H9 (cell line): ENCODE measurements at regions not wholly inside any gene's neighbourhood (a gene's known extent, or its start where the extent isn't known, plus 50 kb on each side); places are given as distances from the start of the nearest gene placed in this dataset.
A peak's percentile ranks its signal among the peaks of the same experiment; 100 is the strongest.

Experiments
- DNase-seq: peaks from one replicate; pipeline ENCODE4 v3.0.0-alpha.2; 2017
- H2AFZ ChIP-seq: one replicate; pipeline ENCODE4 v1.6.1; 2013; ENCODE audit warnings: mild to moderate bottlenecking, low read length, control low read depth, moderate library complexity
- H2AK5ac ChIP-seq: 2 replicates; pipeline ENCODE4 v1.6.1; 2013; ENCODE audit warnings: low read length, control low read depth, mixed read lengths; ENCODE audit not compliant: insufficient read length
- H2BK120ac ChIP-seq: one replicate; pipeline ENCODE4 v1.6.1; 2013; ENCODE audit warnings: low read depth, mild to moderate bottlenecking, low read length, control low read depth, inconsistent platforms; ENCODE audit not compliant: poor library complexity, severe bottlenecking
- H2BK12ac ChIP-seq: 2 replicates; pipeline ENCODE4 v1.6.1; 2013; ENCODE audit warnings: low read length, control low read depth, mixed read lengths, low read depth; ENCODE audit not compliant: insufficient read length
- H2BK15ac ChIP-seq: 2 replicates; pipeline ENCODE4 v1.6.1; 2013; ENCODE audit warnings: low read depth, low read length, control low read depth
- H2BK20ac ChIP-seq: one replicate; pipeline ENCODE4 v1.6.1; 2013; ENCODE audit warnings: low read depth, mild to moderate bottlenecking, low read length, control low read depth, inconsistent platforms; ENCODE audit not compliant: poor library complexity, severe bottlenecking
- H2BK5ac ChIP-seq: 2 replicates; pipeline ENCODE4 v1.6.1; 2013; ENCODE audit warnings: low read length, control low read depth, mixed read lengths; ENCODE audit not compliant: insufficient read length
- H3K14ac ChIP-seq: 2 replicates; pipeline ENCODE4 v1.6.1; 2013; ENCODE audit warnings: low read length, control low read depth; ENCODE audit not compliant: insufficient read depth
- H3K18ac ChIP-seq: 2 replicates; pipeline ENCODE4 v1.6.1; 2013; ENCODE audit warnings: low read depth, mild to moderate bottlenecking, mixed read lengths, low read length, control low read depth; ENCODE audit not compliant: insufficient read length
- H3K23ac ChIP-seq: 2 replicates; pipeline ENCODE4 v1.6.1; 2013; ENCODE audit warnings: low read length, control low read depth, mixed read lengths, low read depth; ENCODE audit not compliant: insufficient read length
- H3K23me2 ChIP-seq: 2 replicates; pipeline ENCODE4 v1.6.1; 2013; ENCODE audit warnings: low read depth, mild to moderate bottlenecking, mixed read lengths, low read length, control low read depth; ENCODE audit not compliant: insufficient read length, poor library complexity, severe bottlenecking
- H3K27ac ChIP-seq: 2 replicates; pipeline ENCODE4 v1.5.1; 2013; ENCODE audit warnings: low read length, control low read depth, mixed read lengths, low read depth; ENCODE audit not compliant: insufficient read length
- H3K27me3 ChIP-seq: 2 replicates; pipeline ENCODE4 v1.6.1; 2013; ENCODE audit warnings: low read length, control low read depth, inconsistent platforms; ENCODE audit not compliant: insufficient read depth
- H3K4ac ChIP-seq: 2 replicates; pipeline ENCODE4 v1.6.1; 2013; ENCODE audit warnings: low read depth, mild to moderate bottlenecking, control low read depth, inconsistent platforms, low read length, moderate library complexity
- H3K4me1 ChIP-seq: 2 replicates; pipeline ENCODE4 v1.6.1; 2013; ENCODE audit warnings: low read length, control low read depth, inconsistent platforms; ENCODE audit not compliant: insufficient read depth
- H3K4me2 ChIP-seq: 2 replicates; pipeline ENCODE4 v1.6.1; 2013; ENCODE audit warnings: low read length, control low read depth, mixed read lengths; ENCODE audit not compliant: insufficient read length, insufficient read depth
- H3K56ac ChIP-seq: 2 replicates; pipeline ENCODE4 v1.6.1; 2013; ENCODE audit warnings: low read depth, mild to moderate bottlenecking, mixed read lengths, low read length, control low read depth; ENCODE audit not compliant: insufficient read length
- H3K79me1 ChIP-seq: 2 replicates; pipeline ENCODE4 v1.6.1; 2013; ENCODE audit warnings: low read depth, mild to moderate bottlenecking, moderate library complexity, low read length, control low read depth, inconsistent platforms; ENCODE audit not compliant: insufficient read depth, poor library complexity, severe bottlenecking
- H3K79me2 ChIP-seq: 2 replicates; pipeline ENCODE4 v1.6.1; 2013; ENCODE audit warnings: low read length, control low read depth, inconsistent platforms; ENCODE audit not compliant: insufficient read depth
- H3K9ac ChIP-seq: 2 replicates; pipeline ENCODE4 v1.6.1; 2013; ENCODE audit warnings: low read length, control low read depth, mixed read lengths; ENCODE audit not compliant: insufficient read length; ENCODE audit errors: extremely low read depth
- H3K9me3 ChIP-seq: one replicate; pipeline ENCODE4 v1.6.1; 2013; ENCODE audit warnings: low read depth, low read length, inconsistent platforms; ENCODE audit not compliant: control insufficient read depth
- H3T11ph ChIP-seq: one replicate; pipeline ENCODE4 v1.6.1; 2013; ENCODE audit warnings: mild to moderate bottlenecking, low read length, control low read depth, inconsistent platforms
- H4K20me1 ChIP-seq: one replicate; pipeline ENCODE4 v1.6.1; 2013; ENCODE audit not compliant: control insufficient read depth, insufficient read length, insufficient read depth
- H4K5ac ChIP-seq: 2 replicates; pipeline ENCODE4 v1.6.1; 2013; ENCODE audit warnings: low read depth, mild to moderate bottlenecking, mixed read lengths, low read length, control low read depth; ENCODE audit not compliant: insufficient read length
- H4K8ac ChIP-seq: replicated peaks from 2 replicates; pipeline ENCODE4 v1.6.1; 2013; ENCODE audit warnings: low read length, control low read depth, mixed read lengths, low read depth; ENCODE audit not compliant: insufficient read length
- H4K91ac ChIP-seq: 2 replicates; pipeline ENCODE4 v1.6.1; 2013; ENCODE audit warnings: low read depth, mild to moderate bottlenecking, moderate library complexity, mixed read lengths, low read length, control low read depth; ENCODE audit not compliant: insufficient read length
- H3K27ac Mint-ChIP-seq, 3 experiments: 2 replicates in 2 of 3; 3 replicates in 1 of 3; pipeline ENCODE4 v1.8.0; 2020 to 2021; ENCODE audit warnings: mixed read lengths in 3 of 3, mild to moderate bottlenecking in 1 of 3, moderate library complexity in 1 of 3
- H3K27me3 Mint-ChIP-seq: 2 replicates; pipeline ENCODE4 v1.8.0; 2021; ENCODE audit warnings: low read depth, mild to moderate bottlenecking, moderate library complexity, mixed read lengths
- H3K36me3 Mint-ChIP-seq, 3 experiments: 2 replicates in 2 of 3; 3 replicates in 1 of 3; pipeline ENCODE4 v1.8.0; 2020 to 2021; ENCODE audit warnings: low read depth in 3 of 3, mixed read lengths in 3 of 3; ENCODE audit not compliant: insufficient read depth in 1 of 3
- H3K4me1 Mint-ChIP-seq, 2 experiments: 2 replicates each; pipeline ENCODE4 v1.8.0; 2020; ENCODE audit warnings: mixed read lengths in 2 of 2
- H3K4me3 Mint-ChIP-seq, 2 experiments: 2 replicates in 1 of 2; 3 replicates in 1 of 2; pipeline ENCODE4 v1.8.0; 2020 to 2021; ENCODE audit warnings: mild to moderate bottlenecking in 2 of 2, mixed read lengths in 2 of 2, moderate library complexity in 1 of 2
- H3K9me3 Mint-ChIP-seq, 2 experiments: 2 replicates in 1 of 2; 3 replicates in 1 of 2; pipeline ENCODE4 v1.8.0; 2020; ENCODE audit warnings: mild to moderate bottlenecking in 2 of 2, mixed read lengths in 2 of 2, moderate library complexity in 1 of 2
- WGBS: extraction: QIAGEN DNeasy Blood & Tissue Kit; methylation state at CpG from one replicate; pipeline ENCODE4 v1.1.7; 2013; ENCODE audit warnings: missing lambda C conversion rate, low lambda C conversion rate, mixed read lengths; ENCODE audit not compliant: insufficient read length; ENCODE audit errors: extremely low coverage; 5-methylcytosine and 5-hydroxymethylcytosine counted together
- TF ChIP-seq, protein P1 (sequence below): fragments of 200-600 bp; sonication (generic); conservative IDR thresholded peaks from 3 replicates; pipeline ENCODE4 v1.8.0; 2021; ENCODE audit warnings: antibody characterized with exemption, mild to moderate bottlenecking

DNA sequence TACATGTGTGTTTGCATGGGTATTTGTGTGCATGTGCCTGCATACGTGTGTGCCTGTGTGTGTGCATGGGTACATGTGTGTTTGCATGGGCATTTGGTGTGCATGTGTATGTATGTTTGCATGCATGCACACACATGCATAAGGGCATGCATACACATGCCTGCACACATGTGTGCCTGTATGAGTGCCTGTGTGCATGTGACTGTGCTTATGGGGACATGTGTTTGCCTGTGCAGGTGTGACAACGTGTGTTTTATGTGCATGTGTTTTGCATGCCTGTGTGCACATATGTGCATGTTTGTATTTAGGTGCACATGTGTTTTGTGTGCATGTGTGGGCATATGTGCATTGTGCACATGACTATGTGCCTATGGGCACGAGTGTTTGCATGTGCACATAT is 165.7 kb downstream of the ERMARD start:
- no peak overlapping the region for H4K8ac ChIP-seq
- no peak overlapping the region for H4K5ac ChIP-seq
- peaks cover 1% of the 10 kb centered on the region; the same call in 1 of the 2 replicates for H3K27me3 Mint-ChIP-seq
- no peak overlapping the region for H4K91ac ChIP-seq
- TF ChIP-seq, protein P1, sequence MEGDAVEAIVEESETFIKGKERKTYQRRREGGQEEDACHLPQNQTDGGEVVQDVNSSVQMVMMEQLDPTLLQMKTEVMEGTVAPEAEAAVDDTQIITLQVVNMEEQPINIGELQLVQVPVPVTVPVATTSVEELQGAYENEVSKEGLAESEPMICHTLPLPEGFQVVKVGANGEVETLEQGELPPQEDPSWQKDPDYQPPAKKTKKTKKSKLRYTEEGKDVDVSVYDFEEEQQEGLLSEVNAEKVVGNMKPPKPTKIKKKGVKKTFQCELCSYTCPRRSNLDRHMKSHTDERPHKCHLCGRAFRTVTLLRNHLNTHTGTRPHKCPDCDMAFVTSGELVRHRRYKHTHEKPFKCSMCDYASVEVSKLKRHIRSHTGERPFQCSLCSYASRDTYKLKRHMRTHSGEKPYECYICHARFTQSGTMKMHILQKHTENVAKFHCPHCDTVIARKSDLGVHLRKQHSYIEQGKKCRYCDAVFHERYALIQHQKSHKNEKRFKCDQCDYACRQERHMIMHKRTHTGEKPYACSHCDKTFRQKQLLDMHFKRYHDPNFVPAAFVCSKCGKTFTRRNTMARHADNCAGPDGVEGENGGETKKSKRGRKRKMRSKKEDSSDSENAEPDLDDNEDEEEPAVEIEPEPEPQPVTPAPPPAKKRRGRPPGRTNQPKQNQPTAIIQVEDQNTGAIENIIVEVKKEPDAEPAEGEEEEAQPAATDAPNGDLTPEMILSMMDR, result no peak
- H3K36me3 Mint-ChIP-seq, result no peaks in the 10 kb centered on the region
- no peaks in the 10 kb centered on the region for H3K27me3 ChIP-seq
- peaks cover 3 to 8% of the 10 kb centered on the region in 2 experiments; a peak in 3 of 5 replicates for H3K9me3 Mint-ChIP-seq
- no peak overlapping the region for H2AK5ac ChIP-seq
- H3T11ph ChIP-seq, result no peak overlapping the region
- no peak overlapping the region for H2BK15ac ChIP-seq
- no peak overlapping the region for H3K27ac Mint-ChIP-seq
- no peak overlapping the region for H2BK12ac ChIP-seq
- no peak overlapping the region for H2AFZ ChIP-seq
- no peaks in the 10 kb centered on the region for H3K79me2 ChIP-seq
- H3K4me1 ChIP-seq, result no peaks in the 10 kb centered on the region
- H3K56ac ChIP-seq, result no peak overlapping the region
- no peak overlapping the region for H2BK5ac ChIP-seq
- H3K79me1 ChIP-seq, result no peaks in the 10 kb centered on the region
- H2BK20ac ChIP-seq, result no peak overlapping the region
- DNase-seq, result no peak
- no peaks in the 10 kb centered on the region for H3K23me2 ChIP-seq
- no peak overlapping the region for H2BK120ac ChIP-seq
- H3K14ac ChIP-seq, result no peak overlapping the region
- H3K4ac ChIP-seq, result no peak overlapping the region
- peak overlapping the region; percentile 6 for H3K18ac ChIP-seq
- no peaks in the 10 kb centered on the region for H3K9me3 ChIP-seq
- no peak overlapping the region for H3K27ac ChIP-seq
- H3K9ac ChIP-seq, result no peak overlapping the region
- no peak overlapping the region for H3K4me2 ChIP-seq
- H3K23ac ChIP-seq, result no peak overlapping the region
- no CpG with 5 or more reads among the region's 3 CpGs for WGBS
- H3K4me1 Mint-ChIP-seq, result peaks cover 3 to 5% of the 10 kb centered on the region in 2 experiments
- no peaks in the 10 kb centered on the region for H4K20me1 ChIP-seq
- H3K4me3 Mint-ChIP-seq, result no peak overlapping the region
